Epithelial cell of esophagus (primary cell): ENCODE measurements at regions not wholly inside any gene's neighbourhood (a gene's known extent, or its start where the extent isn't known, plus 50 kb on each side); places are given as distances from the start of the nearest gene placed in this dataset.
A peak's percentile ranks its signal among the peaks of the same experiment; 100 is the strongest.

Source experiments
- DNase-seq: peaks from one replicate; pipeline ENCODE4 v3.0.0; 2010; ENCODE audit warnings: low read depth
- H3K4me3 ChIP-seq: 2 replicates; pipeline ENCODE4 v1.5.1; 2011; ENCODE audit warnings: mild to moderate bottlenecking, low read length, control low read depth
- TF ChIP-seq, protein P1 (sequence below): IDR thresholded peaks from 2 replicates; pipeline ENCODE4 v1.5.1; 2011; ENCODE audit warnings: low read depth, mild to moderate bottlenecking, low read length, control low read depth, inconsistent platforms; ENCODE audit not compliant: insufficient read depth; ENCODE audit errors: missing control alignments

DNA sequence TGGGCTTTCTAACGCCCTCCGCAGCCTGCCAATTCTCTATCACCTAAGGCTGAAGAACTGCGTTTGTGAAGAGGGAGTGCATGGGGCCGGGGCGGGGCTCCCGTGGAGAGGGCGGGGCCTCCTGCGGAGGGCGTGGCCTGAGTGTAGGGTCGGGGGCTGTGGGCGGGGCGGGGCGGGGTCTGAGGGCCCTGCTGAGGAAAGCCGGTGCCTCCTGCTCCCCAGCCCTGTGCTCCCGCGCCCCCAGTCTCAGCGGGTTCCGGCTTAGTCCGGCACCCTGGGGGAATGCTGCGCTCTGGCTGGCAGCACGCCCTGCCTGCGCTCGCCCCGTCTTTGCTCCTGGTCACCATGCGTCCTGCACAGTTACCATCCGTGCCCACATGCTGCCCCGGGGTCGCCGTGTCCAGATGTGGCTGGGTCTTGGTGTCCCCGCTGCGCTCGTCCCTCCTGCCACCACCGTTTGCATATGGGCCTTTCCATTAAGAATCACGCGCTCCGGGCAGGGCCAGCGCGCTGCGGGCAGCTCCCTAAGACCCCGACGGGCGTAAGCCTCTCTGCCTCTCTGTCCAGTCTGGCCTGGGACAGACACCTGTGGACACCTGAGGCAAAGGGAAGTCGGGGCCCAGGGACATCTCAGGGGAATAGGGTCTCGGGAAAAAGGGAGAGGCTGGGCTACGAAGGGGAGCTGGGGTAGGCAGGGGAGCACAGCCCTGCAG is 144.0 kb upstream of the RET start:
- DNase-seq = no peak
- TF ChIP-seq, protein P1, sequence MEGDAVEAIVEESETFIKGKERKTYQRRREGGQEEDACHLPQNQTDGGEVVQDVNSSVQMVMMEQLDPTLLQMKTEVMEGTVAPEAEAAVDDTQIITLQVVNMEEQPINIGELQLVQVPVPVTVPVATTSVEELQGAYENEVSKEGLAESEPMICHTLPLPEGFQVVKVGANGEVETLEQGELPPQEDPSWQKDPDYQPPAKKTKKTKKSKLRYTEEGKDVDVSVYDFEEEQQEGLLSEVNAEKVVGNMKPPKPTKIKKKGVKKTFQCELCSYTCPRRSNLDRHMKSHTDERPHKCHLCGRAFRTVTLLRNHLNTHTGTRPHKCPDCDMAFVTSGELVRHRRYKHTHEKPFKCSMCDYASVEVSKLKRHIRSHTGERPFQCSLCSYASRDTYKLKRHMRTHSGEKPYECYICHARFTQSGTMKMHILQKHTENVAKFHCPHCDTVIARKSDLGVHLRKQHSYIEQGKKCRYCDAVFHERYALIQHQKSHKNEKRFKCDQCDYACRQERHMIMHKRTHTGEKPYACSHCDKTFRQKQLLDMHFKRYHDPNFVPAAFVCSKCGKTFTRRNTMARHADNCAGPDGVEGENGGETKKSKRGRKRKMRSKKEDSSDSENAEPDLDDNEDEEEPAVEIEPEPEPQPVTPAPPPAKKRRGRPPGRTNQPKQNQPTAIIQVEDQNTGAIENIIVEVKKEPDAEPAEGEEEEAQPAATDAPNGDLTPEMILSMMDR = no peak
- H3K4me3 ChIP-seq = no peak overlapping the region

DNA sequence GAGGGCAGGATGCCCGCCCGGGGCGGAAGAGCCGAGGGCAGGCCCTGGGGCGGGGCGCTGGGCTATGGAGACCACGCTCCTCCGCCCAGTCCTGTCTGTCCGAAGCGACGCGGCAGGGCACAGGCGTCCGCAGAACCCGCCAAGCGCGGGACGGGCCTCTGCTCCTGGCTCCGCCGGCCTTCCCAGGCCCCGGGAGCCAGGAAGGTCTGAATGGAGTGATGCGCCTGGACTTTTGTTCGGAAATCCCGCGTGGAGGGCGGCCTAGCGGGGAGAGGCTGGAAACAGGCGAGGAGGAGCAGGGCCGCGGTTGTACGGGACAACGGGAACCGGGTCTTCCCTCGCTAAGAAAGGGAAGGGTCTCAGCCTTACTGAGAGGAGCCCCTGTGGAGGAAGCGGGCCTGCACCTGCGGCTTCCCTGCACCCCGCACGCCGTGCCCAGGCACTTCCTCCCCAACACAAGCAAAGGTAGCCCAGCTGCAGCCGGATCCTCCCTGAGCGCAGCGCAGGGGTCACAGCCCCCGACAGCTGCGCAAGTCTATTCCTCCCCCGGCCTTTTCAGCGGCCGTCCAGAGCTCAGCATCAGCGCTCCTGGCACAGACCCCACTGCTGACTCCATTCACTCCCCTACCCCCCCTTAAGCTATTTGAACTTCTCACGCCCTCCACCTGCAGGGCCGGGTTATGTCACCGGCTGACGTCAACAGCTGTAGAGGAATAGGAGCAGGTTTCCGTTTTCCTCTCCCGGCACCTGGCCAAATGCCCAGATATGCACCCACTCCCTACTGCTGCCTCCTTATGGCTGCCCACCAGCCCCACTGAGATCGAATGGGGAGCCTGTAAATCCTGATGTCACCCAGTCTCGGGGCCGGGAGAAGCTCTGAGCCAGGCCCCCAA is 143.2 kb upstream of the RET start:
- TF ChIP-seq, protein P1 = no peak
- DNase-seq = peak; percentile 9
- H3K4me3 ChIP-seq = no peak overlapping the region

DNA sequence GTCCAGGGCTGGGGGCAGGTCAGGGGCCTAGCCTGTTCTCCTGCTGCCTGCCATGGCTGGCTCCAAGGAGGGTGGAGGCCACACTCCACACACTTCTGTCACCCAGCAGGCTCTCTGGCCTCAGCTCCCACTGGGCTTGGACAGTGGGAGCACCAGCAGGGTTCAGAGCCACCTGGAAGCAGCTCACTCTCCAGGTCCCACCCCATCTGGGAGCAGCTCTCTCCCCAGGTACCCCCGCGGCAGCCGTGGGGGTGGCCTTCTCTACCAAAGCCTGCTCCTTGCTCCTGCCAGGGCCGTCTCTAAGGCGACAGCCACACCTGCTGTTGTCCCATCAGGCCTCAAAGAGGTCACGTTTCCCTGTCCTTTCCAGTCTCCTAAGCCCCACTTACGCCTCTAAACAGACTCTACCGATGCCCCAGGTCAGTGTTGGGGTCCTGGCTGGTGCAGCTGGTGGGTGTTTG is 142.5 kb upstream of the RET start:
- no peak overlapping the region for H3K4me3 ChIP-seq
- DNase-seq = no peak
- TF ChIP-seq, protein P1 = no peak

DNA sequence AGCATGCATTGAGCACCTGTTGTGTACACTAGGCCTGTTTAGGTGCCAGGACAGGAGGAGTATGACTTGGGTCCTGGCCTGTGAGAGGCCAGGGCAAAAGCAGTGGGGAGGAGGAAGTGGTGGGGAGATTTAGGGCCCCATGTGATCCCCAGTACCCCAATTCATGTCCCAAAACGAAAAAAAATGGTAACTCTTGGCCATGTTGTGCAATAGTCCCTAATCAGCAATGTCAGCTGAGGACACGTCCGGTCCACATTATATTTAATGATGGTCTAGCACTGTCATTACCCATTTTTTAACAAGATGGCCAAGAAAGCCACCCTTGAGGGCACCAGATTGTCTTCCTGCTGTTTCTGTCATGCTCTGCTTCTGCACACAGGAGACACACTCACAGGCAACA is 142.0 kb upstream of the RET start:
- no peak overlapping the region for H3K4me3 ChIP-seq
- TF ChIP-seq, protein P1 = no peak
- no peak for DNase-seq

DNA sequence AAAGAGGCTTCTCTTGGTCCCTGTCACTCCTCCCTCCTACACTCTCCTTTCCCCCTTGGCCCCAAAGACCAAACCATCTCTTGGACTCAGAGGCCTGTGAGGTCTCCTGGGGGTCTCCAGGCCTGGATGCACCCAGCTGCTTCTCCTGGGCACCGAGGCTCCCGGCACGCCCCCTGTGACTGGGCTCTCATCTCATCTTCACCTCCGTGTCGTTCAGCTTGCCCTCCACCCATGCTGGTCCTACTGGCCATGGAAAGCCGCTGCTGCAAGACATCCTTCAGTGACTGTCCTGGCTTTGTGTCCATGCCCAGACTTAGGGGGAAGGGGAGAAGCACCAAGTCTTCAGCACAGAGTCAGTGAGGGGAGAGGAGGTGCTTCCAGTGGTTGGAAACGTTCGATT is 141.4 kb upstream of the RET start:
- DNase-seq = no peak
- no peak overlapping the region for H3K4me3 ChIP-seq
- TF ChIP-seq, protein P1 = no peak

DNA sequence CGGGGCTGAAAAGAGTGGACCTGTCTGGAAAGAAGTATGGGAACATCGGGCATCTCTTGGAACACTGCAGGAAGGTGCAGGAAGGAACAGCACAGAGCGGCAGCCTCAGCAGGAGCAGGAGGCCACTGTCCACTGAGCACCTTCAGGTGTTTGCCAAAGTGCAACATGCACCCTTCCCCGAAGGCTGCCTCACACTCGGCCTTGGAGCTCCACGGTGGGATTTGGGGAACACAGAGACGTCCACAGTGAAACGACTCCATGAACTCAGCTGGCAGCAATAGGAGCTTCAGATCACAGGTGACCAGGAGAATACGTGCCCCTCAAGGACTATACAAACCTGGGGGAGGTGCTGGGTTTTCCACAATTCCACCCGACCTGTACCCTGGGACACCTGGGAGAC is 140.3 kb upstream of the RET start:
- DNase-seq = no peak
- no peak overlapping the region for H3K4me3 ChIP-seq
- TF ChIP-seq, protein P1 = no peak

DNA sequence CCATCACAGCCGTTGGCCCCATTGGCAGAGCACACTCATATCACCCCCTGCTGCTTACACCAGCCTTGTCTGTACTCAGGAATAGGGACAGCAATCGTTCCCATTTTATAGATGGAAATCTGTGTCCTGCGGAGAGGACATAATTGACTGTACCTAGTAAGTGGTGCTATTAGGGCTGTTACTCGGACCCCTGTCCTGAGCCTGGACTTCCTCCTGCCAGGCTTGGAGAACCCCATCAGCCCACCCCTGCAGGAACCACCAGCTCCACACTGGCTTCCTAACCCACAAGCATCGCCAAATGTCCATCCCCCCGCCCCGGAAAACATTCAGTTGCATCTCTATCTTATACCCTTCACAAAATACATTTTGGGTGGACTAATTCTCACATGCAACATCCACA is 139.8 kb upstream of the RET start:
- H3K4me3 ChIP-seq = no peak overlapping the region
- DNase-seq = no peak
- TF ChIP-seq, protein P1 = no peak
